T-cell (primary cell): ENCODE measurements at regions not wholly inside any gene's neighbourhood (a gene's known extent, or its start where the extent isn't known, plus 50 kb on each side); places are given as distances from the start of the nearest gene placed in this dataset.
A peak's percentile ranks its signal among the peaks of the same experiment; 100 is the strongest.
"Not testable (repeated sequence)": the region's sequence is repeated elsewhere in the genome, so short reads cannot be mapped to it uniquely, and the experiment has no call there.

Experiments
- ATAC-seq, 4 experiments: fragments of 200-7000 bp in 3 of 4; fragments of 150-1000 bp in 1 of 4; cut with Tn5 transposase; replicated peaks in 1 of 4; 1 replicate in 3 of 4; 2 replicates in 1 of 4; pipeline ENCODE4 v1.10.0; 2021; ENCODE audit warnings: moderate library complexity in 3 of 4, mild to moderate bottlenecking in 2 of 4, moderate number of reproducible peaks in 1 of 4
- CTCF ChIA-PET, 2 donors: fragments of 300-600 bp; sonication (Branson Sonifier 250); formaldehyde crosslinking; loops; one replicate each; lab custom pipeline; 2022; ENCODE audit warnings: antibody characterized with exemption in 2 of 2; lab: Charles Lee
- POLR2A ChIA-PET, 2 donors: fragments of 300-600 bp; sonication (Branson Sonifier 250); formaldehyde crosslinking; loops; one replicate each; lab custom pipeline; 2022; ENCODE audit warnings: antibody characterized with exemption in 2 of 2; lab: Charles Lee
- DNase-seq, 35 experiments: peaks; one replicate each; pipeline versions ENCODE4 v3.0.0 to v3.0.0-alpha.2; 2013 to 2023
- H3K27ac ChIP-seq: one replicate; pipeline ENCODE4 v1.5.1; 2013; ENCODE audit warnings: low read length
- H3K27me3 ChIP-seq, 2 experiments: replicated peaks in 1 of 2; 1 replicate in 1 of 2; 2 replicates in 1 of 2; pipeline versions ENCODE4 v1.6.1 to v1.7.0; 2013; ENCODE audit warnings: low read length in 1 of 2, mixed read lengths in 1 of 2; ENCODE audit not compliant: control insufficient read depth in 2 of 2, insufficient read depth in 2 of 2; ENCODE audit errors: extremely low read depth in 1 of 2
- H3K36me3 ChIP-seq, 2 donors: 1 replicate in 1 of 2; 2 replicates in 1 of 2; pipeline versions ENCODE4 v1.6.1 to v1.7.0; 2013; ENCODE audit warnings: low read length in 1 of 2; ENCODE audit not compliant: control insufficient read depth in 2 of 2, insufficient read depth in 1 of 2; ENCODE audit errors: extremely low read depth in 1 of 2
- H3K4me1 ChIP-seq, 2 experiments: 1 replicate in 1 of 2; 2 replicates in 1 of 2; pipeline versions ENCODE4 v1.6.1 to v1.7.0; 2013; ENCODE audit warnings: low read length in 2 of 2, mixed read lengths in 1 of 2; ENCODE audit not compliant: insufficient read depth in 2 of 2, control insufficient read depth in 1 of 2; ENCODE audit errors: extremely low read depth in 1 of 2
- H3K4me3 ChIP-seq, 2 donors: 1 replicate in 1 of 2; 2 replicates in 1 of 2; pipeline versions ENCODE4 v1.5.1 to v1.7.0; 2013; ENCODE audit warnings: mild to moderate bottlenecking in 2 of 2, low read length in 1 of 2, moderate library complexity in 1 of 2; ENCODE audit not compliant: control insufficient read depth in 1 of 2; ENCODE audit errors: extremely low read depth in 1 of 2
- H3K9me3 ChIP-seq: 2 replicates; pipeline ENCODE4 v1.7.0; 2013
- H3K27ac Mint-ChIP-seq, 2 donors: one replicate each; pipeline ENCODE4 v1.8.0; 2020 to 2021; ENCODE audit warnings: mild to moderate bottlenecking in 2 of 2, mixed read lengths in 2 of 2
- H3K27me3 Mint-ChIP-seq, 2 donors: one replicate each; pipeline ENCODE4 v1.8.0; 2021 to 2022; ENCODE audit warnings: mixed read lengths in 2 of 2
- H3K36me3 Mint-ChIP-seq: one replicate; pipeline ENCODE4 v1.8.0; 2021; ENCODE audit warnings: mixed read lengths
- H3K4me1 Mint-ChIP-seq, 3 donors: one replicate each; pipeline ENCODE4 v1.8.0; 2020 to 2022; ENCODE audit warnings: mixed read lengths in 3 of 3, mild to moderate bottlenecking in 1 of 3
- H3K4me3 Mint-ChIP-seq, 3 donors: one replicate each; pipeline ENCODE4 v1.8.0; 2020 to 2022; ENCODE audit warnings: mild to moderate bottlenecking in 3 of 3, mixed read lengths in 3 of 3, moderate library complexity in 3 of 3
- H3K9me3 Mint-ChIP-seq, 3 donors: one replicate each; pipeline ENCODE4 v1.8.0; 2020 to 2022; ENCODE audit warnings: mixed read lengths in 3 of 3
- WGBS: methylation state at CpG from one replicate; pipeline ENCODE4 v1.1.5; 2013; ENCODE audit warnings: missing lambda C conversion rate; ENCODE audit not compliant: insufficient coverage; 5-methylcytosine and 5-hydroxymethylcytosine counted together

- H3K4me1 ChIP-seq: peaks cover 0 to 6% of the 10 kb centered on the region in 2 experiments
- no peak for DNase-seq
- ChIA-PET POLR2A (no interaction called here), CTCF (interaction anchor here in 1 of 2 donors (1.0 kb wide), 1 partner anchor 27 kb away, joined by 5 read pairs; no protein-coding TSS in a partner anchor)
- ATAC-seq: no peak
- H3K9me3 Mint-ChIP-seq: peaks cover 0 to 3% (median 0%) of the 10 kb centered on the region in 3 donors
- H3K27me3 ChIP-seq: no peaks in the 10 kb centered on the region
- H3K4me3 Mint-ChIP-seq: no peak overlapping the region
- H3K27ac ChIP-seq: no peak overlapping the region
- H3K36me3 Mint-ChIP-seq: no peaks in the 10 kb centered on the region
- no CpG with 5 or more reads among the region's 1 CpG for WGBS
- no peaks in the 10 kb centered on the region for H3K36me3 ChIP-seq
- no peak overlapping the region for H3K27ac Mint-ChIP-seq
- peaks cover 5 to 10% (median 9%) of the 10 kb centered on the region in 3 donors for H3K4me1 Mint-ChIP-seq
- H3K9me3 ChIP-seq: no peaks in the 10 kb centered on the region
- peaks cover 0 to 8% of the 10 kb centered on the region in 2 donors for H3K27me3 Mint-ChIP-seq
- H3K4me3 ChIP-seq: no peak overlapping the region
Measured at GRCh38 chr12:66751432-66752113, 72.7 kb upstream of the GRIP1 start.

- no CpG with 5 or more reads among the region's 1 CpG for WGBS
- no peaks in the 10 kb centered on the region for H3K9me3 ChIP-seq
- DNase-seq (no peak), ATAC-seq (no peak)
- H3K36me3 Mint-ChIP-seq: no peaks in the 10 kb centered on the region
- ChIA-PET CTCF (no interaction called here), POLR2A (no interaction called here)
- H3K4me1 Mint-ChIP-seq: peaks cover 5 to 10% (median 9%) of the 10 kb centered on the region in 3 donors
- peaks cover 0 to 3% (median 0%) of the 10 kb centered on the region in 3 donors for H3K9me3 Mint-ChIP-seq
- peaks cover 0 to 14% of the 10 kb centered on the region in 2 donors for H3K27me3 Mint-ChIP-seq
- peaks cover 0 to 6% of the 10 kb centered on the region in 2 experiments for H3K4me1 ChIP-seq
- H3K36me3 ChIP-seq: no peaks in the 10 kb centered on the region
- no peak overlapping the region for H3K27ac Mint-ChIP-seq
- H3K27me3 ChIP-seq: no peaks in the 10 kb centered on the region
- no peak overlapping the region for H3K4me3 Mint-ChIP-seq
- no peak overlapping the region for H3K27ac ChIP-seq
- no peak overlapping the region for H3K4me3 ChIP-seq
Measured at GRCh38 chr12:66753810-66754209, 74.9 kb upstream of the GRIP1 start.

- WGBS: 69% methylated on average over 2 of the region's 2 CpGs
- no peaks in the 10 kb centered on the region for H3K9me3 ChIP-seq
- H3K27ac Mint-ChIP-seq: no peak overlapping the region
Measured at GRCh38 chr12:66755727-66756395, 77.0 kb upstream of the GRIP1 start.

GRCh38 chr12:66756631-66757030 lies 77.8 kb upstream of the GRIP1 start:
- Histone ChIP-seq H3K36me3 (no peaks in the 10 kb centered on the region), H3K4me1 (peaks cover 0 to 6% of the 10 kb centered on the region in 2 experiments), H3K9me3 (no peaks in the 10 kb centered on the region), H3K4me3 (no peak overlapping the region), H3K27ac (no peak overlapping the region), H3K27me3 (no peaks in the 10 kb centered on the region)
- DNase-seq: no peak
- WGBS: no CpG with 5 or more reads among the region's 1 CpG
- ChIA-PET POLR2A (no interaction called here), CTCF (no interaction called here)
- Mint-ChIP-seq H3K27ac (no peak overlapping the region), H3K27me3 (peaks cover 0 to 10% of the 10 kb centered on the region in 2 donors), H3K36me3 (no peaks in the 10 kb centered on the region), H3K4me1 (peaks cover 5 to 10% (median 9%) of the 10 kb centered on the region in 3 donors), H3K9me3 (peaks cover 0 to 8% (median 4%) of the 10 kb centered on the region in 3 donors), H3K4me3 (no peak overlapping the region)
- ATAC-seq: no peak

More at GRCh38 chr12:66755727-66756395, 77.0 kb upstream of the GRIP1 start:
- DNase-seq (peak in 3 of 35 experiments; percentile 0 to 11 (median 2)), ATAC-seq (no peak)
- Histone ChIP-seq H3K27me3 (no peaks in the 10 kb centered on the region), H3K4me1 (peaks cover 0 to 6% of the 10 kb centered on the region in 2 experiments), H3K4me3 (no peak overlapping the region), H3K27ac (no peak overlapping the region), H3K36me3 (no peaks in the 10 kb centered on the region)
- Mint-ChIP-seq H3K9me3 (peaks cover 0 to 4% (median 0%) of the 10 kb centered on the region in 3 donors), H3K4me1 (peaks cover 5 to 10% (median 9%) of the 10 kb centered on the region in 3 donors), H3K36me3 (no peaks in the 10 kb centered on the region), H3K4me3 (peak overlapping the region in 1 of 3 donors; percentile 2), H3K27me3 (peaks cover 0 to 14% of the 10 kb centered on the region in 2 donors)
- POLR2A ChIA-PET: no interaction called here
- CTCF ChIA-PET: no interaction called here

DNA sequence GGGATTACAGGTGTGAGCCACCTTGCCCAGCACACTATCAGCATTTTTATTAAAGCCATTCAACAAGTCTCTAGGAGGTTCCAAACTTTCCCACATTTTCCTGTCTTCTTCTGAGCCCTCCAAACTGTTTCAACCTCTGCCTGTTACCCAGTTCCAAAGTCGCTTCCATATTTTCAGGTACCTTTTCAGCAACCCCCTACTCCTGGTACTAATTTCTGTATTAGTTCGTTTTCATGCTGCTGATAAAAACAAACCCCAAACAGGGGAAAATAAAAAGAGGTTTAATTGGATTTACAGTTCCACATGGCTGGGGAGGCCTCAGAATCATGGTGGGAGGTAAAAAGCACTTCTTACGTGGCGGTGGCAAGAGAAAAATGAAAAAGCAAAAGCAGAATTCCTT lies 81.2 kb upstream of the GRIP1 start:
- H3K27ac Mint-ChIP-seq, H3K9me3 Mint-ChIP-seq, H3K4me3 Mint-ChIP-seq, H3K27ac ChIP-seq, H3K4me3 ChIP-seq, ATAC-seq, DNase-seq, H3K36me3 ChIP-seq, H3K9me3 ChIP-seq, H3K27me3 Mint-ChIP-seq, POLR2A ChIA-PET, H3K27me3 ChIP-seq, H3K4me1 ChIP-seq, CTCF ChIA-PET, H3K36me3 Mint-ChIP-seq: not testable (repeated sequence)
- H3K4me1 Mint-ChIP-seq: peaks cover 7 to 14% (median 12%) of the 10 kb centered on the region in 3 donors
- WGBS: no CpG with 5 or more reads among the region's 4 CpGs

GRCh38 chr12:66763467-66763866 lies 84.6 kb upstream of the GRIP1 start:
- DNase-seq (no peak), ATAC-seq (no peak)
- WGBS: 93% methylated on average over 2 of the region's 4 CpGs
- Mint-ChIP-seq H3K4me3 (no peak overlapping the region), H3K4me1 (peaks cover 27 to 32% (median 28%) of the 10 kb centered on the region in 3 donors), H3K9me3 (peaks cover 0 to 5% (median 4%) of the 10 kb centered on the region in 3 donors), H3K36me3 (no peaks in the 10 kb centered on the region), H3K27ac (no peak overlapping the region), H3K27me3 (no peaks in the 10 kb centered on the region)
- H3K4me1 ChIP-seq: peaks cover 11 to 34% of the 10 kb centered on the region in 2 experiments
- no peaks in the 10 kb centered on the region for H3K9me3 ChIP-seq
- H3K27ac ChIP-seq: no peak overlapping the region
- no peak overlapping the region for H3K4me3 ChIP-seq
- no peaks in the 10 kb centered on the region for H3K36me3 ChIP-seq
- POLR2A ChIA-PET: no interaction called here
- CTCF ChIA-PET: no interaction called here
- peaks cover 0 to 4% of the 10 kb centered on the region in 2 experiments for H3K27me3 ChIP-seq
